CD4-positive, alpha-beta T cell treated with Interleukin-21 for 1 hour (primary cell): ENCODE measurements at regions not wholly inside any gene's neighbourhood (a gene's known extent, or its start where the extent isn't known, plus 50 kb on each side); places are given as distances from the start of the nearest gene placed in this dataset.

Source experiments
- DNase-seq: peaks from one replicate; pipeline ENCODE4 v3.0.0-alpha.2; 2020

DNA sequence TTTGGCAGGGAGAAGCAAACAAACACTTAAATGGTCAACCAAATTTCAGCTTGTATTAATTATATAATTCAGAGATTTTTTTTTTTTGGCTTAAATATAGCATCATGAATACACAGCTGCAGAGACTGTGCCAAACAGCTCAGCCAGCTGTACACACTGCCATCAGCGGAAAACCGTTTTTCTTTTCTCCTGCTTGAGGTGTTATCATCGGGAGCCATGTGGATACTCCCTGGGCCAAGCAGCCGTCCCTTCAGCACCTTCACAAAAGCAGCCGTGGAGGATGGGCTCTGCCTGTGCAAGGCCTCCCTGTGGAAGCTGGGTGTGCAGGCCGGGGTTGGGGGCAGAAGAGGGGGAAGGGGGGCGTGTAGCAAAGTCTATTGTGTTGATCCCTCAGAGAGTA, 85.0 kb downstream of the NUF2 start:
- DNase-seq = no peak

DNA sequence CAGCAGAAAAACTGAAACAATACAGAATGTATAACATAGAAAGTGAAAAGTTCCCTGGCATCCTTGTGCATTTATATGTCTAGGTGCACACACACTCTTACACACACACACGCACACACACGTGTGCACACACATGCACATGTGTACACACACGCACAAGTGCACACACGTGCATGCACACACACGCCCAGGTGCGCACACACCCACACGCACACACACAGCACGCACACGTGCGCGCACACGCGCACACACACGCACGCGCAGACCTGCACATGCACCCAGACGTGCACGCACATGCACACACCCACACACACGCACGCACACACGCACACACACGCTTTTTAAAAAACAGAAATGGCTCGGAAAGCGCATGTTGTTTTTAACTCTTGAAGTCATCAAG, 86.5 kb downstream of the NUF2 start:
- no peak for DNase-seq

DNA sequence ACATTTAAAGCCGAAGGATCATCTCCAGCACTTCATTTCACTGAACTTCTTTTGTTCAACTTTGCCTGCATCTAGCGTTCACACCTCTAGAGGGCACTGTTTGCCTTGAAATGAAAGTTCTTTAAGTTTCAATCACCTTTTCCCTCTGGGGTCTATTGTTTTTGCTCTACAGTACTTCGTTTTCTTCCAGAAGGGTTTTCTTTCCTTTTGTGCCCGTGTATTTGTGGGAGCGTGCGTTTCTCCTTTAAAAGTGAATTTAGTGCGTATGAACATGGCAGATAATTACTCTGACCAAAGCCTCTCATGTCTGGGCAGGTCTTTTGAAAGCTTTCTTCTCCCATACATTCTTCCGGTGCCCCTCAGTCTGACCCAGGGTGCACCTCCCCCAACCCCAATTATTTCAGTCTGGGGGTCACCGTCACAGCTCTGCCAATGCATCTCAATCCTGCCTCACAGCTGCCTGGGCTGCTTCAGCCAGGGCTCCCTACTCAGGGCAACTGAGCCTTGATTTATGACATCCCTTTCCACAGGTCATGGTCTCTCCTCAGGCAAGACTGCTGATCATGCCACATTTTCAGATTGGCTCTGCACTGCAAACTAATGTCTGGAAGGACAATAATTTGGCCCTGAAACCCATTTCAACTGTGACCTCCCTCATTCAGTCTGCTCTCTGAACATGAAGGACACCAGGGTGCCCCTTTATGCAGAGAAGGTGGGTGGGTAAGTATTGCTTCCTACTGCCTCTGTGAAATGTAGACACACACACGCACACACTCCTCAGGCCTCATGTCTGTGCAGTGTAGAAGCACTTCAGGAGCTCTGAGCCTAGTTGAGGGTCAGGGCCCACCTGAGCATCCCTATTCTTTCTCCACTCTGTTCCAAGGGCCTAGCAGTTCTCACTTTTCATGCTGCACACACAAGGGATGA, 88.6 kb downstream of the NUF2 start:
- DNase-seq = peak; percentile 30

DNA sequence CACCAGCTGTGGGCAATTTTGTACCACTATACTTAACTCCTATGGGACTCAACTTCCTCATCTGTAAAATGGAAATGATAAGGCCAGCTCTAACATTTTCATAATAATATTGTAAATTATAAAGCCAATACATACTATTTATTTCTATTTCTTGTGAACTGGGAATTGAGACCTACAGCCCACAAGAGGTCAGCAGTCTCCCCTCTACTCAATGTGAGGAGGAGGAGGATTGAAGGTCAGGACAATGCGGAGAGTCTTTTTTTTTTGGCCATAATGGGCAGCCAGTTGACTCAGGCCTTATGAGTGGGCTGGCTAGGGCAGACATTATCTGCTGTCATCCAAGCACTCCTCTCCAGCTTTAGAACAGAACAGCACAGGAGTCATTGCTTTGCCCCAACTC, 90.5 kb downstream of the NUF2 start:
- DNase-seq = no peak

DNA sequence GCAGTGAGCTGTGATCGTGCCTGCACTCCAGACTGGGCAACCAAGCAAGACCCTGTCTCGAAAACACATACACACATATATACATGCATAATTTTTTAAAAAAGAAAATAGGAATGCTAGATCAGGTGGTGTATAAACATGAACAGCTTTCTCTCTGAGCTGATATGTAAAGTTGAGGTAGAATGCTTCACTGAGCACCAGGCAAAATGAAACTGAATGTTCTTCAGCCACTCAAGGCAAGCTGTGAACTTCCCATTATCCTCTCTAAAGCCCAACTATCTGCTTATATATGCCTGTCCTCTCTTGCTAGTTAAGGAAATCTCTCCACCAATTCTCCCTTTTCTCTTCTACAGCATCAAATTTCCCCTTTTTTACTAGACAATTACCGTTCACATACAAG, 93.0 kb downstream of the NUF2 start:
- no peak for DNase-seq

DNA sequence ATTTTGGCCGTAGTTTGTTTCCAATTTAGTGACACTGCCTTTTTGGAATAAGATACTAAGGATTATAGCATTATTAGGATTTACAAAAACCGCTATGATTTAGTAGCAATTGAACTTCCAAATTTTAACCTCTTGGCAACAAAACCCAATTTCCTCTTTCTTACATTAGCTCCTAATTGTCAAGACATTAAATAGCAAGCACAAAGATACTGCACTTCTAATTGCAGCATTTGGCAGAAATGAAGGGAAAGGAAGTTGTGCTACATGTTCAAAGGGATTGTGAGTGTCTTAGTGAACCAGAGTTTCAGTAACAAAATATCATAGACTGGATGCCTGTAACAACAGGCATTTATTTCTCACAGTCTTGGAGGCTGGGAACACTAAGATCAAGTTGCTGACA, 99.9 kb downstream of the NUF2 start:
- no peak for DNase-seq

DNA sequence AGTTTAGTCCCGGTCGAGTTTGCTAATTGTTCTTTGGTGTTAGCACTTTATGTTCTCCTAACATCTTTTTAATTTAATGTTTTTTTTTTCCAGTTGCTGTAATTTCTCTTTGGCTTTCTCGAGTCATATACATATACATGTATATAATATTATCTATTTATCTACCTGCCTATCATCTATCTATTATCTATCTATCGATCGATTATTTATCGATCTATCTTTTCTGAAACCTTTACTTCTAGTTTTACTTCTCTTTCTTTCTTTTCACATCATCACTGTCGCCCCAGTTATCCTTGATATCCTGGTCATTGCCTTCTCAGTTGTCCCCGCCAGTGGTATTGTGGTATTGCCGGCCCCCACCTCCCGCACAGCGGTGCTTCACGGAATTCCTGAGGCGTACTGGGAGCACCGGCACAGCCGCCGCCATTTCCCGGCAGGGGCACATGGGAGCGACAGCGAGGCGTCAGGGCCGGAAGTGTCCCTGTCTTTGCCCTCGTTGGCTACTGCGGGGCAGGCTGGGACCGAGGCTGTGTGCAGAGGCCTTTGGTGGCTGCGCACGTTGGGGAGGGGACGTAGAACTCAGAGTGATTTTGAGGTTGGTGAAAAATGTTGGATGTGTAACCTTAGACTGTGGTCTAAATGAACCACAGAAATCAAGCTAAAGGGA, 101.1 kb downstream of the NUF2 start:
- no peak for DNase-seq

DNA sequence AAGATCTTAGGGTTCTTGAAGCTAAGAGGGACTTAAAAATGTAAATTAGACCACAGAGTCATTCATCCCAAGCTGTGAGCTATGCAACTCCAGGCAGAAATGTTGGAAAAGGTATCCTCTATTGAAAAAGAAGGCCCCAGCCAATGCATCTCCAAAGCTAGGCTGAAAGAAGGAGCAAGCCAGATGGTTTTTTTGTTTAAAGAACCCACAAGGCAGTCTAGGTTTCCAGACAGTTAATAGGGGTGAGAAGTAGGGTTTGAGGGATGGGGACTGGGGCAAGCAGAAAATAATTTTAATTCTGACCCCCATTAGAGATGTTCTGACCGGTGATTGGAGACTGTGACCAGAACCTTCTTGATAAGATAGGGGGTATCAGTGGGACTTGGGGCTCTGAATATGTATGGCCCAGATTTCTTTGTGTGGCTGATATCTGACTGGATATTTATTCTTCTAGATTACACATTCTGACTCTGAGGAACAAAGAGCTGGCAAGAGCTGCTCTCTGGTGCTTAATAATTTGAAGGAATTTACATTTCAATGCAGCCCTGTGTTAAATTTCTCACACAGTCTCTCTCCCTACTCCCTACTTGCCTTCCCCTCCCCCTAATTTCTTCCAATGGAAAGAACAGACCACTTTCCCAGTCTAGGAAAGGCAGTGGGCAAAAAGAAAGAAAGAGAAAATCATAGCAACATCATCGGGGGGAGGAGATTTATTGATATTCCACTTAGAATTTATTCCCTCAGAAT, 104.9 kb downstream of the NUF2 start:
- no peak for DNase-seq

DNA sequence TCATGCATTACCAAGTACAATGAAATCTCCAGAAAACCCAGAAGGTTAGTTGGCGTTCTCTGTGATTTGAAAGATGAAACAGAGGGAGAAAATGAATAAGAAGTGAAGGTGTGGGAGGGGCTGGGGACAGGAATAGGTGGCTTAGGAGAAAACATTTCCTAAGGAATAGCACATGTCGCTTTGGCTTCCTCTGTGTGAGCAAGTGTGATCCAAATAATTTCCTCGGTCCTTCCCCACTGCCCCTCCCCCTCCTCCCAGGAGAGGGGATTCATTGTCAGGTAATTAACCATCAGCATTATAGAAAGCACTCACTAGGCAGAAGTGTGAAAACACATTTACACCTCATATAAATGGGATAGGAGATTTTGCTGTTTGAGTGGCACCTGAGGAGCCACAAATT, 105.5 kb downstream of the NUF2 start:
- DNase-seq = no peak

DNA sequence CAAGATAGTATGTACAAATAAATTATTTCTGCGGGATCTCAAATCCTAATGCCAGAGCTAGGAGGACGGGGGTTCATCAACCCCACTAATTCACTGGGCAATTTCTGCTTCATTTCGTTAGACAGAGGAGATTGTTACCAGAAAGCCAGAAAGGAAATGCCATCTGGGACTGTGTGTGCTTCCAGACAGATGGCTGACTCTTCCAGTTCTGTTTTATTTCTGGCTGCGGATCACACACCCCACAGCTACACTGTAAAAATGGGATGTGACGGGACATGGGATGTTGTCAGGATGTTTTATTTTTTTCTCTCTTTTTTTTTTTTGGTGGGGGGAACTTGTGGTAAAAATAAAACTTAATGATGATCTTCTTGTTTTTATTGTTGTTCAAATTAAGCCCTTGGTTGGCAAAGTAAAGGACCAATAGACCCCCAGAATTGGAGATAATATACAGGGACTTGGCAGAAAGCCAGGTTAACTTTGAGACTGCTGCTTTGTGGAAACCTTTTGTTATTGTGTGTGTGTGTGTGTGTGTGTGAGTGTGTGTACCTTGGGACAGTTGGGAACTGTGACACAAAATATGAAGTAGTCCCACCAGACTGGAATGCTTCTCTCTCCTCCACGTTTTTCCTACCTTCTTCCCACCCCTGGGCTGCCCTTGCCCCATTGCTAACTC, 114.5 kb downstream of the NUF2 start:
- DNase-seq = no peak

DNA sequence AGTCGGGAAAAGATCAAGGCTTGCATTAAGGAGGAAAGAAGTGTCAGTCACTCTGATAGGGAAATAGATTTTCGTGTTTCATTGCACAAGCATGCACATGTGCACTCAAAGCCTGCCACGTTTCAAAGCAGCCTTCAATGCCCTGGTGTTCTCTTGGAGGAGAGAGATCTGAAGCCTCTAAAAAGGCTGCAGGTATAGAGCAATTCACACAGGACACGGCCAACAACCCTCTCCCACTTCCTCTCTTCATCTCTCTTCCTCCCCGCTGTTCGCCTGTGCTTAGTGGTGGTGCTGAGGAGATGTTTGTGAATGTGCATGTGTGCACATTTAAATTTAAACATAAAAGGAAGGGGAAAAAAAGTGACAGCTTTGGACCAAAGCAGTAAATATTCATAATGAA, 117.7 kb downstream of the NUF2 start:
- no peak for DNase-seq

DNA sequence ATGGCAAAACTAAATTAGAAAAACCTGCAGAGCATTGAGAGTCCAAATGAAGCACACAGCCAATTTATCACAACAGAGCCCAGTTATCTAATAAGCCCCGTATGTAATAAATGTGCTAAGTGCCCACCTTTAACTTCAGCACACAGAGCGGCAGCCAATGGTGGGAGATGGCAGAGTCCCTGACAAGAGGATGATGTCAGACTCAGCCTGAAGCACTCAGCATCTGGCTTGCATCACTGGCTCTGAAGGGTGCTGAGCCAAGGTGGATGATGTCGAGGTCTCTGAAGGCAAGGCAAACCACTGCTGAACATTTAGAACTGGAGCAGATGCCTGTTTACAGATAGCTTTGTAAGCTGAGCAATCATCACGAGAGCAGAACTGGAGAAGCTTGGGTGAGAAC, 118.3 kb downstream of the NUF2 start:
- DNase-seq = no peak

DNA sequence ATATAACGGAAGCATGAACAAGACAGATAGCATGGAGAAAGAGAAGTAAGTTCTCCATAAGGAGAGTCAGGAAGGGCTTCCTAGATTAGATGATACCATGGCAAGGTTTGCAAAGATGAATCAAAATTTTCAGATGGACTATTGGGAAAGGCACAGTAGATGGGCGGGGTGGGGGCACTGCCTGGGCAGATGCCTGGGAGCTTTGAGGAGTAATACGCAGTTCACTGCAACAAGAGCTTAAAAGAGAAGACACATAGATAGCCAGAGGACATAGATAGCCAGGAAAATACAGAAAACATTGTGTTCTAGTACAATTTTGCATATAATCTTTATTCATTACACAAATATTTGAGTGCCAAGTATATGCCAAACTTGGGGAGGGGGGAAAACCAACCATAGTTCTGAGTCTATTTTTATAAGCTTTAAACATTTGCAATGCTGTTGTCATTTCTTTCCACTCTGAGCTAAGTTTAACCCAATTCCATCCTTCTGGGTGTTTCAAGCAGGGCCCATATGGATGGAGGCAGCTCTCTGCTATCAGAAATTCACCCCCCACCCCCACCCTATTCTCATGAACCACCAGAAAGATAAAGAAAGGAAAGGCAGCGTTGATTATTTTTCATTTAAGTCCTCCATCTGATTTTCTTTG, 120.6 kb downstream of the NUF2 start:
- no peak for DNase-seq

DNA sequence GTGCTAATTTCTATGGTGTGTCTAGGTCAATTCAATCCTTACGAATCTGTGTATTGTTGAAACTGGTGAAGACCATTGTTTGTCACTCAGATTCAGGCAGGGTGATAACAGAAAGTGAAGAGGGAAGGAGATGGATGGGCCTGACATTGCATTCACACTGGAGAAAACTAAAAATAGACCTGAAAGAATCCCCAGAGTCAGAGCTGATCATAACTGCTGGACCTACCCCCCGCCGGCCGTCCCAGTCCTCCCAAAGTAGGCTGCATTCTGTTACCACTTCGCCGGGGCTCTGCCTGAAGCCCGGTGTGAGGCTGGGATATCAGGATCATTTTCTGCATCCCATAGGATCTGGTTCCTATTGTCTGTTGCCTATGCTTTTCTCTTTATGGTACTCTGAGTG, 121.1 kb downstream of the NUF2 start:
- no peak for DNase-seq

DNA sequence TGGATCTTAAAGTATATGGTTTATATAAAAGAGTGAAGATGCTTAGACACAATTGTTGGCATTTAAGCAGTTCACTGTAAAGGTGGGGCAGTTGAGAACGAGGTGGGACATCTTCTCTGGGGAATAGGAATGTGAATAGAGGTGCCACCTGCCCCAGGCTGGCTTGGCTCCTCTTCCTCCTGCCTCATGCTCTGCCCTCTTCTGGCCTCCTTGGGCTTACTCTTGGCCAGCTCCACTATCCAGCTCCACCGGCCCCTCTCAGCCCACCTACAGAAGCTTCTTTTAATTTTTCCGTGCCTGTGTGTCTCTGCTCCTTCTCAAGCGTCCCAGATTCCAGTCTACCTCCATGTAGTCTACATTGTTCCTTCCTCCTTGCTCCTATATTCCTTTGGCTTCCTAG, 122.1 kb downstream of the NUF2 start:
- DNase-seq = no peak

DNA sequence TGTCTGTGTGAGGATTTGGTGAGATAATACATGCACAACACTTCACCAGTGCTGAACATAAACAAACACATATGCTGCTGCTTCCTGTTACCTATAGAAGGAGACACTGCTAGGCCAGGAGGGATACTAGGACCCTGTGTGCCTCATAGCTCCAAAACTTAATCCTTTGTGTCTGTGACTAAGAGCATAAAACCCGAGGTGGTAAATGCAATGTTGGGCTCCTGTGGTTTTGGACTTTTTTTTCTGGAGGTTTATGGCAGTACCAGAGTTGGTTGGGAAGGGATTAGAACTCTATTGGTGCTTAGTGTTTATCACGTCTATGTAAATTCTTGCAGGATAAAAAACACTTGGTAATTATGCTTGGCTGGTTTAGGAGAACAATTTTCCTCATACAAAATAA, 122.9 kb downstream of the NUF2 start:
- DNase-seq = no peak

DNA sequence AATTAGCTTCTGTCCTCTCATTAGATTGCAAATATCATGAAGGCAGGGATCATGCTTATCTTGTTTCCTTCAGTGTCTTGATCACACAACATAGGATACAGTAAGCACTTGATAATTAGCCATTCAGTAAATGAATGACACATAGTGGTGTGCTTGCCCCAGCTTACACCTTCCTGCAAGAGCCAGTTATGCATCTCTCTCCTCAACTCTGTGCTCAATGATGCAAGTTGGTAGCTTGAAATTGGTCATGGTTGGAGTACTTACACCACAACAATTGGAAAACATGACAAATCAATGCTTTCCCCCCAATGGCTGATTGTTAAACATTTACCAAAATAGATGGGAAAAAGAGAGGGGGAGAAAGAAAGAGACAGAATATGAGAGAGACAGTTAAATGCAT, 129.2 kb downstream of the NUF2 start:
- DNase-seq = no peak

DNA sequence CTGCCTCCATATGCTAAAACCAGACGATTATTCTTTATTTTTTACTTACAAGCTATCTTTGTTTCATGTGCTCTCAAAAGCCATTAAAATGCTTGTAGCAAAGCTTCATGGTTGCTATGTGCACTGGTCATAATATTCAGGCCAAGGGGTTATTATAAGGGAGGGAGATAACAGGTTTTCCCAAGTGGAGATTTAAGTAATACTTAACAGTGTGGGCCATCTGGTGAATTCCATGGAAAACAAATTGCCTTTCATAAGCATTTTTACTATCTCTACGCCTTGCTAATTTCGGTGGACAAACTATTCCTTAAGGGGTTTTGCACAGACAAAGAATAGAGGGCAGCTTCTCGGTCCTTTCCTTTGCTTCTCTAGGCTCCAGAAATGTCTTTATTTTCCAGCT, 137.8 kb downstream of the NUF2 start:
- DNase-seq = no peak

DNA sequence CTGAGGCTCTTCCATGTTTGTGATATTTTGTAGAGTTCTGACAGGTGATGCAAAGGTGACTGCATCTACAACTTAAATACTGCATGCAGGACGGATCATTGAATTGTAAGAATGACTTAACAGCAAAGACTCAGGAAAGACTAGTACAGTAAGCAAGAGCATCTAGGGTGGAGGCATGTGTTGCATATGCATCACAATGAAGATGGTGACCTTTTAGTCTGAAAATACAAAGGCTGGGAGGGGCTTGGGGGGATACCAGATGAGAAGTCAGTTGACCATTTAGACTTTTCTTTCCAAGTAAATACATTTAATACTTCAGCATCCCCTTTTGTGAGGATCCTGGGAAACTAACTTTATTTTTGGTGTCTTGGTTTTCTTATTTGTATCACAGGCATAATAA, 145.5 kb downstream of the NUF2 start:
- DNase-seq = no peak

DNA sequence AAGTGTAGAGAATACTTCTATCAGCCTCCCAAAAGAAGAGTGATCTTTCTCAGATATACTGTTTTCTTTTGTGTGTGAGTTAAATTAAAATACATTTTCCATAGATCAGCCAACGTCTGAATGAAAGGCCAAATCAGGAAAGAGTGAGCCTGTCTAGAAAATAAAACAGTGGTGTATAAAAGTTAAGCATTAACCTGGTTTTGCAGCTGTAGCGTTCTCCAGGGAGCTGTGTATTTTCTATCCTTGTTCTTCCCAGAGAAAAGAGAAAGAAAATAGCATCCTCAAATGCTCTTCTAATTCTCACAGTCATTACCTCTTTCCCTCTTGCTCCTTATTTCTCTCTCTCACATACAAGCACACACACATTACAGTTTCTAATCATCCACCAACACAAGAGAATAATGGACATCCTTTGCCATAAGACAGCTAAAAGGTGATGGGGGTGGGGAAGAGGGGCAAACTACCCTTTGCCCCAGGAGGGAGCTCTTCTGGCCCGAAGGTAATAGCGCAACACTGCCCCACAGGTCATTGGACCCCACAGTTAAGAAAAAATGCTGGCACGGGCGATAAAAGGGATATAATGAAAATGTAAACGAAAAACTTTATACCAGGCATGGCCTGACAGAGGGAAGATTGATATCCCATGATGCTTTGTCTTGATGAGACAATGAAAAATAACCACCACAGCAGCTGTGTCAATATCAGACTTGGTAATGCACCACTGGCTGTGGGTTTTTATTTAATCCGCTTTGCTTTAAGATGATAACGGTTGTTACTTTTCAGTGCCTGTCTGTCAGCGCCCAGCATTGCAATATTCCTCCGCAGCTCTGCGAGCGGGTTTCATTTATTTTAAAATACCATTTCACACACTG, 150.3 kb downstream of the NUF2 start:
- no peak for DNase-seq

DNA sequence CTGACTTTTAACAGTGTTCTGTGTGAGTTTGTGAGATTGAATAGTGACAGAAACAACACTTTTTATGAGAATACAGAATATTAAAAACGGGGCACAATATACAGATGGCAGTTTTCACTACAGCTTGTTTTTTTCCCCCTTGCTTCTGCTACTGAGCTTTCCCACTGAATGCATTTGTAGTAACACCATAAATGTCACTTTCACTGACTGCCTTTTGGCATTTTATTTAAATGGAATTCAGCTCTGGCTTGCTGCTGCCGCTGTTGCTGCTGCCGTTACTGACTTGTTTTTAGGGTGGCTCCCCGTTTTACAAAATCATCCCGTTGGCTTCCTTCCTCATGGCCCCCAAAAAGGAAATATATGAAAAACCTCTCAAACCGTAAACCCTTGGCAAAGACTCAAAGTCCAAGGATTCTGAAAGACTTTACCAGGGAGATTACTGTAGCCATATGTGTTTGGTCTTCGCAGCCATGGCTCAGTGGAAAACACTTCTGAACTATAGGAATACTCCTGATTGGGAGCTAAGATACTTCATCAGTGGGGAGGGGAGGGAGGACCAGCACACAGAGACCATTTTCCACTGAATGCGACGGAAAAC, 151.0 kb downstream of the NUF2 start:
- DNase-seq = no peak
